ENCODE measurements at regions not wholly inside any gene's neighbourhood (a gene's known extent, or its start where the extent isn't known, plus 50 kb on each side); places are given as distances from the start of the nearest gene placed in this dataset.

- TF ChIP-seq CUX1 (IDR thresholded peaks at IDR 0.05; ENCODE audit: insufficient replicate concordance, low read depth, low read length) (no peak), ASH2L (IDR thresholded peaks at IDR 0.05; ENCODE audit: borderline replicate concordance, low read depth) (no peak), GATAD2B (conservative IDR thresholded peaks at IDR 0.05; ENCODE audit: low read depth) (no peak), TCF3 (IDR thresholded peaks at IDR 0.05; ENCODE audit: borderline replicate concordance, insufficient read depth, low read depth, low read length) (no peak), BRCA1 (IDR thresholded peaks at IDR 0.05; ENCODE audit: low read depth, low read length) (no peak), ELK1 (IDR thresholded peaks at IDR 0.05; ENCODE audit: low read depth, low read length) (no peak), BCL3 (IDR thresholded peaks at IDR 0.05; ENCODE audit: borderline replicate concordance, insufficient read depth, low read depth, low read length, poor library complexity, severe bottlenecking) (no peak), ZZZ3 (IDR thresholded peaks at IDR 0.05; ENCODE audit: control insufficient read depth, insufficient read length, low read depth) (no peak), MYC (IDR thresholded peaks at IDR 0.05; ENCODE audit: insufficient read depth, insufficient read length, insufficient replicate concordance, low read length, severe bottlenecking) (no peak)
These were observed 116.2 kb upstream of the GNPDA2 start (continued) for GRCh38 chr4:44842531-44842930.

All from GM12878 (cell line).